Stomach (tissue), 8 donors: ENCODE measurements at regions not wholly inside any gene's neighbourhood (a gene's known extent, or its start where the extent isn't known, plus 50 kb on each side); places are given as distances from the start of the nearest gene placed in this dataset.
A peak's percentile ranks its signal among the peaks of the same experiment; 100 is the strongest.

Experiments used
- DNase-seq, 2 donors: peaks; one replicate each; pipeline versions ENCODE4 v3.0.0 to v3.0.0-alpha.2; 2013 to 2019
- H3K27ac ChIP-seq, 5 donors: fragments of 200-600 bp in 4 of 5; sonication (generic) in 4 of 5; one replicate each; pipeline ENCODE4 v1.5.1; 2013 to 2019; ENCODE audit warnings: mild to moderate bottlenecking in 1 of 5, moderate library complexity in 1 of 5
- H3K27me3 ChIP-seq, 3 donors: fragments of 200-600 bp; sonication (generic); one replicate each; pipeline ENCODE4 v1.5.1; 2017 to 2019; ENCODE audit warnings: mixed run types in 1 of 3
- H3K36me3 ChIP-seq, 4 donors: fragments of 200-600 bp; sonication (generic); 1 replicate in 3 of 4; 2 replicates in 1 of 4; pipeline ENCODE4 v1.5.1; 2016 to 2019
- H3K4me1 ChIP-seq, 4 donors: fragments of 200-600 bp; sonication (generic); one replicate each; pipeline ENCODE4 v1.5.1; 2016 to 2019
- H3K4me3 ChIP-seq, 4 donors: fragments of 200-600 bp; sonication (generic) in 3 of 4; one replicate each; pipeline ENCODE4 v1.5.1; 2016 to 2019; ENCODE audit warnings: mild to moderate bottlenecking in 1 of 4
- H3K9me3 ChIP-seq, 4 donors: fragments of 200-600 bp; sonication (generic); one replicate each; pipeline ENCODE4 v1.5.1; 2016 to 2019
- CTCF ChIP-seq, 7 experiments: fragments of 450-650 bp in 4 of 7; fragments of 200-600 bp in 3 of 7; sonication (generic) in 3 of 7; IDR thresholded peaks; one replicate each; pipeline ENCODE4 v1.5.1; 2016 to 2019; ENCODE audit warnings: antibody characterized with exemption in 7 of 7, control low read depth in 2 of 7, mild to moderate bottlenecking in 1 of 7
- EP300 ChIP-seq: sonication (generic); formaldehyde crosslinking; IDR thresholded peaks from one replicate; pipeline ENCODE4 v1.6.1; 2017; ENCODE audit warnings: antibody characterized with exemption
- POLR2A ChIP-seq, 4 donors: fragments of 450-650 bp; IDR thresholded peaks; one replicate each; pipeline ENCODE4 v1.6.1; 2016; ENCODE audit warnings: antibody characterized with exemption in 4 of 4, control low read depth in 2 of 4, mild to moderate bottlenecking in 1 of 4, moderate library complexity in 1 of 4
- POLR2AphosphoS5 ChIP-seq, 3 donors: sonication (generic); formaldehyde crosslinking; IDR thresholded peaks; one replicate each; pipeline ENCODE4 v1.6.1; 2016; ENCODE audit warnings: antibody characterized with exemption in 3 of 3
- WGBS, 5 donors: extraction: QIAGEN DNeasy Blood & Tissue Kit in 3 of 5; methylation state at CpG; one replicate each; pipeline versions ENCODE4 v1.1.5 to v1.1.7; 2013 to 2018; 5-methylcytosine and 5-hydroxymethylcytosine counted together
- intact Hi-C: fragments of 100-400 bp; cut with DNase I; formaldehyde crosslinking; loops from one replicate; pipeline ENCODE4 v1.15.1; 2023; ENCODE audit warnings: low total_unique reads
- donor health status: healthy with polysubstance abuse.
- donor health status: Bipolar disorder and iron deficiency.
- donor health status: healthy.

DNA sequence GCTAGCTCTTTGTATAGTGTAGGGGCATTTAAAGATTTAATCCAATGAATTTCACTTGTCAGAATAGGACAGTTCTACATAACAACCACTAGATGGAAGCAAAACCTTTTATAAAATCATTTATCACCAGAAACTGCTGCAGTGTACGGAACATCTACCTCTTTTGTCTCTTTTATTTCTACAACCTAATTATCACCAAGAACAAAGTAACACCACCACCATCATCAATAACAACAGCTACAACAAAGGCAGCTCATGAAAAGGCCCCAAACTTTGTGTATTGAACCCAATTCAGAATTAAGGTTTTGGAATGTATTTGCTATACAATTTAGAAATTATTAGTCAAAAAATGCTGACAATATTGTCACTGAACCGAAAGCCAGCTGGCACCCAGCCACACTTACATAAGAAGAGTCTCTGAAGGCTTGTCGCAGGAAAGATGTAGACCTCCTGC, 260.9 kb upstream of the RPS6KA3 start:
- 7 to 14% (median 12%) methylated on average over 3 of the region's 3 CpGs for WGBS, 5 donors
- no peak overlapping the region for H3K27ac ChIP-seq
- TF ChIP-seq POLR2AphosphoS5 (IDR thresholded peaks at IDR 0.05): no peak
- no peak for TF ChIP-seq POLR2A (IDR thresholded peaks at IDR 0.05)
- TF ChIP-seq CTCF (IDR thresholded peaks at IDR 0.05): peak in 5 of 7 experiments; percentile 35 to 69 (median 52)
- TF ChIP-seq EP300: no peak
- H3K27me3 ChIP-seq: peaks cover 0 to 13% (median 0%) of the 10 kb centered on the region in 3 donors
- H3K4me3 ChIP-seq: no peak overlapping the region
- intact Hi-C loops: loop anchor here (10.0 kb wide), 1 partner anchor 1217 kb away; no protein-coding TSS in a partner anchor
- DNase-seq: peak in 1 of 2 donors; percentile 33
- no peaks in the 10 kb centered on the region for H3K36me3 ChIP-seq
- H3K4me1 ChIP-seq: peaks cover 0 to 13% (median 0%) of the 10 kb centered on the region in 4 donors
- H3K9me3 ChIP-seq: no peaks in the 10 kb centered on the region

GRCh38 chrX:20527041-20527440, 260.3 kb upstream of the RPS6KA3 start:
- TF ChIP-seq EP300 (no peak), POLR2A (IDR thresholded peaks at IDR 0.05) (no peak), POLR2AphosphoS5 (IDR thresholded peaks at IDR 0.05) (no peak), CTCF (IDR thresholded peaks at IDR 0.05) (no peak)
- peaks cover 0 to 13% (median 0%) of the 10 kb centered on the region in 3 donors for H3K27me3 ChIP-seq
- no peaks in the 10 kb centered on the region for H3K36me3 ChIP-seq
- intact Hi-C loops: loop anchor here (10.0 kb wide), 1 partner anchor 1218 kb away; no protein-coding TSS in a partner anchor
- no peaks in the 10 kb centered on the region for H3K9me3 ChIP-seq
- H3K4me1 ChIP-seq: peaks cover 0 to 13% (median 0%) of the 10 kb centered on the region in 4 donors
- H3K27ac ChIP-seq: no peak overlapping the region
- 52 to 74% (median 57%) methylated on average over 4 of the region's 4 CpGs for WGBS, 5 donors
- no peak overlapping the region for H3K4me3 ChIP-seq
- no peak for DNase-seq

DNA sequence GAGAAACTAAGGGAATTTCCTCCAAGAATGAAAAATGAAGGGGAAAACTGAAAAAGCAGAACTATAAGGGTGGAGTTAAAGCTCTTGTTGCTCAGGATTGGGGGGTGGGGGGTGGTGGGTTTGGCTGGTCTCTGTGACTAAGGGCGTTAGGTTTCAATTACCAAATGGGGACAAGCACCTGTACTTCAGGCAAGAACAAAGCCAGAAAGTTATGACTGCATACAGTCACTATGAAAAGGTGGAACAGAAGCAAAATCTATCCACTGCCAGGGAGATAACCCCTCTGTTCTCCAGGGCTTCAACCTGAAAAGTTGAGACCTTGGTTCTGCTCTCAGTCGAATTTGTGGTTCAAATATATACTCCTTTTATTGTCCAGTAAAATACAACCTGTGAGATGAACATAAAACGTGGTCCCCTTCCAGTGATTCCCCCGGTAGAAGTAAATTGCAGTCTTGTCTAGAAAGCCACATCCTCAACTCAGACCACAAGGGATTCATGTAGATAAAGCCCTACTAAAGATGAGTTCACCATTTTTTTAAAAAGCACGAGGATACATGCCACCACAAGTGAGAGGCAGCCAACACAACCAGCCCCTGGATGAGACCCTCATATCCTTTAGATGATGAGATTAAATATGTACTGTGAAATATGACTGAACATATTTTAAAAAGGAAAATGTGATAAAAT, 257.1 kb upstream of the RPS6KA3 start:
- peaks cover 0 to 4% (median 0%) of the 10 kb centered on the region in 3 donors for H3K27me3 ChIP-seq
- TF ChIP-seq EP300 (no peak), POLR2A (IDR thresholded peaks at IDR 0.05) (no peak), CTCF (IDR thresholded peaks at IDR 0.05) (no peak), POLR2AphosphoS5 (IDR thresholded peaks at IDR 0.05) (no peak)
- DNase-seq: no peak
- no peaks in the 10 kb centered on the region for H3K36me3 ChIP-seq
- H3K27ac ChIP-seq: no peak overlapping the region
- H3K4me3 ChIP-seq: no peak overlapping the region
- intact Hi-C loops: loop anchor here (10.0 kb wide), 1 partner anchor 1221 kb away; no protein-coding TSS in a partner anchor
- no peaks in the 10 kb centered on the region for H3K4me1 ChIP-seq
- no peaks in the 10 kb centered on the region for H3K9me3 ChIP-seq
- WGBS, 5 donors: 30 to 71% (median 44%) methylated on average over 5 of the region's 5 CpGs

- WGBS, 5 donors: 44 to 68% (median 61%) methylated on average over 3 of the region's 3 CpGs
- no peaks in the 10 kb centered on the region for H3K9me3 ChIP-seq
- no peak overlapping the region for H3K27ac ChIP-seq
- no peaks in the 10 kb centered on the region for H3K4me1 ChIP-seq
- no peak for DNase-seq
- TF ChIP-seq CTCF (IDR thresholded peaks at IDR 0.05): no peak
- TF ChIP-seq POLR2AphosphoS5 (IDR thresholded peaks at IDR 0.05): no peak
- no peak for TF ChIP-seq POLR2A (IDR thresholded peaks at IDR 0.05)
- no peak for TF ChIP-seq EP300
- H3K27me3 ChIP-seq: peaks cover 0 to 4% (median 0%) of the 10 kb centered on the region in 3 donors
- H3K4me3 ChIP-seq: no peak overlapping the region
- H3K36me3 ChIP-seq: no peaks in the 10 kb centered on the region
- intact Hi-C loops: loop anchor here (10.0 kb wide), 1 partner anchor 1222 kb away; no protein-coding TSS in a partner anchor
Observed at GRCh38 chrX:20522420-20522819, 255.7 kb upstream of the RPS6KA3 start.
